CD4-positive, alpha-beta T cell (primary cell): ENCODE measurements at regions not wholly inside any gene's neighbourhood (a gene's known extent, or its start where the extent isn't known, plus 50 kb on each side); places are given as distances from the start of the nearest gene placed in this dataset.

Source experiments
- ATAC-seq: fragments of 200-7000 bp; cut with Tn5 transposase; one replicate; pipeline ENCODE4 v1.10.0; 2022; ENCODE audit warnings: mild to moderate bottlenecking; ENCODE audit not compliant: poor library complexity
- CTCF ChIA-PET: fragments of 350-600 bp; sonication (Branson Sonifier 250); formaldehyde crosslinking; loops from one replicate; lab custom pipeline; 2021; ENCODE audit warnings: antibody characterized with exemption, inconsistent platforms; lab: Charles Lee
- POLR2A ChIA-PET: fragments of 350-600 bp; sonication (Branson Sonifier 250); formaldehyde crosslinking; loops from one replicate; lab custom pipeline; 2021; ENCODE audit warnings: antibody characterized with exemption, inconsistent platforms; lab: Charles Lee
- DNase-seq, 14 experiments: peaks; one replicate each; pipeline ENCODE4 v3.0.0-alpha.2; 2013 to 2020; ENCODE audit warnings: mixed read lengths in 2 of 14
- H3K27ac ChIP-seq, 2 donors: one replicate each; pipeline versions ENCODE4 v1.5.1 to v1.7.0; 2013; ENCODE audit warnings: low read length in 2 of 2, low read depth in 1 of 2, mild to moderate bottlenecking in 1 of 2
- H3K27me3 ChIP-seq, 2 experiments: 1 replicate in 1 of 2; 2 replicates in 1 of 2; pipeline versions ENCODE4 v1.6.1 to v1.7.0; 2013; ENCODE audit warnings: low read length in 2 of 2, control low read depth in 1 of 2, mild to moderate bottlenecking in 1 of 2, moderate library complexity in 1 of 2; ENCODE audit not compliant: insufficient read depth in 2 of 2, control insufficient read depth in 1 of 2
- H3K36me3 ChIP-seq: one replicate; pipeline ENCODE4 v1.6.1; 2013; ENCODE audit warnings: low read length, control low read depth; ENCODE audit not compliant: insufficient read depth
- H3K4me1 ChIP-seq: one replicate; pipeline ENCODE4 v1.6.1; 2013; ENCODE audit warnings: low read length, control low read depth; ENCODE audit not compliant: insufficient read depth
- H3K4me3 ChIP-seq: one replicate; pipeline ENCODE4 v1.5.1; 2013; ENCODE audit warnings: mild to moderate bottlenecking, low read length, moderate library complexity
- H3K9me3 ChIP-seq, 2 experiments: 1 replicate in 1 of 2; 2 replicates in 1 of 2; pipeline versions ENCODE4 v1.6.1 to v1.7.0; 2013; ENCODE audit warnings: low read length in 2 of 2, mild to moderate bottlenecking in 2 of 2, control low read depth in 1 of 2, moderate library complexity in 1 of 2; ENCODE audit not compliant: control insufficient read depth in 1 of 2, insufficient read depth in 1 of 2
- H3K27ac Mint-ChIP-seq: one replicate; pipeline ENCODE4 v1.8.0; 2020; ENCODE audit warnings: mixed read lengths
- H3K27me3 Mint-ChIP-seq: one replicate; pipeline ENCODE4 v1.8.0; 2021; ENCODE audit warnings: mixed read lengths
- H3K36me3 Mint-ChIP-seq: one replicate; pipeline ENCODE4 v1.8.0; 2021; ENCODE audit warnings: low read depth, mixed read lengths
- H3K4me1 Mint-ChIP-seq: one replicate; pipeline ENCODE4 v1.8.0; 2021; ENCODE audit warnings: low read depth, mixed read lengths
- H3K4me3 Mint-ChIP-seq: one replicate; pipeline ENCODE4 v1.8.0; 2020; ENCODE audit warnings: mild to moderate bottlenecking, mixed read lengths
- H3K9me3 Mint-ChIP-seq: one replicate; pipeline ENCODE4 v1.8.0; 2020; ENCODE audit warnings: mixed read lengths
- CTCF ChIP-seq: fragments of 200-600 bp; IDR thresholded peaks from one replicate; pipeline ENCODE4 v1.8.0; 2022; ENCODE audit warnings: antibody characterized with exemption, mild to moderate bottlenecking
- intact Hi-C, 2 experiments: fragments of 100-400 bp; cut with DNase I in 1 of 2; cut with micrococcal nuclease in 1 of 2; formaldehyde crosslinking; loops; one replicate each; pipeline versions ENCODE4 v1.15.1 to v1.9.0; 2023 to 2025; cut with DNase I, micrococcal nuclease

GRCh38 chr5:164094291-164094690 lies 588.9 kb downstream of the MAT2B start:
- no peaks in the 10 kb centered on the region for H3K9me3 Mint-ChIP-seq
- POLR2A ChIA-PET, result no interaction called here
- H3K4me1 ChIP-seq, result no peaks in the 10 kb centered on the region
- intact Hi-C loops, result no loop called here
- H3K36me3 Mint-ChIP-seq, result no peaks in the 10 kb centered on the region
- no peak overlapping the region for H3K27ac Mint-ChIP-seq
- CTCF ChIA-PET, result no interaction called here
- H3K27me3 Mint-ChIP-seq, result no peaks in the 10 kb centered on the region
- no peaks in the 10 kb centered on the region for H3K9me3 ChIP-seq
- TF ChIP-seq CTCF, result no peak
- DNase-seq, result no peak
- H3K4me3 ChIP-seq, result no peak overlapping the region
- ATAC-seq, result no peak
- H3K4me3 Mint-ChIP-seq, result no peak overlapping the region
- no peaks in the 10 kb centered on the region for H3K36me3 ChIP-seq
- no peak overlapping the region for H3K27ac ChIP-seq
- no peaks in the 10 kb centered on the region for H3K27me3 ChIP-seq
- H3K4me1 Mint-ChIP-seq, result no peaks in the 10 kb centered on the region

- Mint-ChIP-seq H3K36me3 (no peaks in the 10 kb centered on the region), H3K4me3 (no peak overlapping the region), H3K27ac (no peak overlapping the region), H3K27me3 (no peaks in the 10 kb centered on the region), H3K4me1 (no peaks in the 10 kb centered on the region), H3K9me3 (no peaks in the 10 kb centered on the region)
- no peak overlapping the region for H3K27ac ChIP-seq
- CTCF ChIA-PET, result no interaction called here
- H3K4me3 ChIP-seq, result no peak overlapping the region
- POLR2A ChIA-PET, result no interaction called here
- ATAC-seq (no peak), DNase-seq (no peak)
- intact Hi-C loops, result no loop called here
- H3K9me3 ChIP-seq, result no peaks in the 10 kb centered on the region
- H3K27me3 ChIP-seq, result no peaks in the 10 kb centered on the region
- no peaks in the 10 kb centered on the region for H3K36me3 ChIP-seq
- no peaks in the 10 kb centered on the region for H3K4me1 ChIP-seq
- no peak for TF ChIP-seq CTCF
Measured at GRCh38 chr5:164097749-164098148, 592.3 kb downstream of the MAT2B start.

GRCh38 chr5:164098531-164098930 lies 593.1 kb downstream of the MAT2B start:
- H3K9me3 Mint-ChIP-seq, result peaks cover under 1% of the 10 kb centered on the region
- intact Hi-C loops, result no loop called here
- no peak overlapping the region for H3K4me3 Mint-ChIP-seq

More at GRCh38 chr5:164098531-164098930, 593.1 kb downstream of the MAT2B start:
- Mint-ChIP-seq H3K27ac (no peak overlapping the region), H3K27me3 (no peaks in the 10 kb centered on the region), H3K4me1 (no peaks in the 10 kb centered on the region), H3K36me3 (no peaks in the 10 kb centered on the region)
- no peaks in the 10 kb centered on the region for H3K9me3 ChIP-seq
- TF ChIP-seq CTCF, result no peak
- CTCF ChIA-PET, result no interaction called here
- no peaks in the 10 kb centered on the region for H3K27me3 ChIP-seq
- no peak overlapping the region for H3K27ac ChIP-seq
- POLR2A ChIA-PET, result no interaction called here
- no peaks in the 10 kb centered on the region for H3K36me3 ChIP-seq
- H3K4me3 ChIP-seq, result no peak overlapping the region
- DNase-seq (no peak), ATAC-seq (no peak)
- no peaks in the 10 kb centered on the region for H3K4me1 ChIP-seq
